GM18951 (cell line): ENCODE measurements at regions not wholly inside any gene's neighbourhood (a gene's known extent, or its start where the extent isn't known, plus 50 kb on each side); places are given as distances from the start of the nearest gene placed in this dataset.

Experiments
- POLR2A ChIP-seq: IDR thresholded peaks from 4 replicates; pipeline ENCODE4 v1.6.1; 2011; ENCODE audit warnings: mild to moderate bottlenecking; ENCODE audit not compliant: insufficient read length, insufficient read depth; ENCODE audit errors: extremely low read depth
- in situ Hi-C: fragments of 300-500 bp; cut with MboI; formaldehyde crosslinking; loops from one replicate; pipeline ENCODE4 v1.12.0; 2022; ENCODE audit warnings: low sequenced_read_pairs, mixed read lengths, inconsistent platforms; ENCODE audit not compliant: unreplicated experiment

- no peak for TF ChIP-seq POLR2A
- in situ Hi-C loops, result no loop called here
These were observed 228.8 kb upstream of the ADGRL2 start for GRCh38 chr1:81571946-81572345.

GRCh38 chr1:81569761-81570160 lies 231.0 kb upstream of the ADGRL2 start:
- in situ Hi-C loops, result no loop called here

GRCh38 chr1:81563632-81564031 lies 237.1 kb upstream of the ADGRL2 start:
- TF ChIP-seq POLR2A, result no peak
- in situ Hi-C loops, result no loop called here

More at GRCh38 chr1:81569761-81570160, 231.0 kb upstream of the ADGRL2 start:
- no peak for TF ChIP-seq POLR2A

- TF ChIP-seq POLR2A, result no peak
- in situ Hi-C loops, result no loop called here
These were observed 237.8 kb upstream of the ADGRL2 start for GRCh38 chr1:81562934-81563333.

DNA sequence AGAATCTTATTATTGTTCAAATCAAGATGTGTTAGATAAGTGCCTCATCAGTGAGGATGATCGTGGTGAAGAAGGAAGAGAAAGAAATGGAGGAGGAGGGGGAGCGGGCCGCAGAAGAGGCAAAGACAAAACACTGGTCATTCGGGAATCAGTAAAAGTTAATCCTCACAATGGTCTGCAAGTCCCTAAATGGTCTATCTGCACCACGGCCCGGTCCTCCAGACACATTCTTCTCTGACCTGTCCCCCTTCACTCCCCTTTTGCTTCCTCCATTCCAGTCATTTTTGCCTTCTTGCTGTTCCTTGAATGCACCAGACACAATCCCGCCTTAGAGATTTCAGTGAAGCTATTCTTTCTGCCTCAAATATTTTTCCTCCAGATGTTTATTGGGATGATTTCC lies 240.1 kb upstream of the ADGRL2 start:
- no peak for TF ChIP-seq POLR2A
- in situ Hi-C loops, result no loop called here

DNA sequence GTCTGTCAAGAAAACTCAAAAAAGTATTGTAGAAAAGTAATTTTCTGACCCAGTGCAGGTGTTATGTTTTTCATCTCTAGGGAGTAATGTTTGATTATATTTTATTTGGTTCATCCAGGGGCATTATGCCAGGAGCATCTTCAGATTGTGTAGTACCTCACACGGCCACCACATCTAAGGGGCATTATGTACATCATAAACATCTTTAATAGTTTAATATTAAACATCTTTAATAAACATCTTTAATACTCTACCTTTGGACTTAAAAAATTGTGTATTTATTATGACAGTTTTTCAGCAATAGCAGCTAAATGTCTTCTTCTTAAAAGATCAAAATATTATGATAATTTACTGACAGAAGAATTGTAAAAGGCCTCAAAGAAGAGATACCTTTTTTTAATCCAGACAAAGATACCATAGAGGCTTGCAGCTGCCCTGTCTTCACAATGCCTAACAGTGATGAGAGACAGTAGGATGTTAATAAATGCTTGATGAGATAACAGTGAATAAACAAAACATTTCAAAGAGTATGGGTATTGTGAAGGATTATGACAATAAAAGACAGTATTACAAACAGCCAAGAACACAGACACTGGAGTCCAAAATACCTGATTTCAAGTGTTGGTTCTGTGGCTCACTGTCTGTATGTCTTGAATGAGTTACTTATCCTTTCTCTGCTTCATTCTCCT lies 240.9 kb upstream of the ADGRL2 start:
- in situ Hi-C loops, result no loop called here
- TF ChIP-seq POLR2A, result no peak

- in situ Hi-C loops, result no loop called here
- TF ChIP-seq POLR2A, result no peak
These were observed 242.2 kb upstream of the ADGRL2 start for GRCh38 chr1:81558291-81559076.

DNA sequence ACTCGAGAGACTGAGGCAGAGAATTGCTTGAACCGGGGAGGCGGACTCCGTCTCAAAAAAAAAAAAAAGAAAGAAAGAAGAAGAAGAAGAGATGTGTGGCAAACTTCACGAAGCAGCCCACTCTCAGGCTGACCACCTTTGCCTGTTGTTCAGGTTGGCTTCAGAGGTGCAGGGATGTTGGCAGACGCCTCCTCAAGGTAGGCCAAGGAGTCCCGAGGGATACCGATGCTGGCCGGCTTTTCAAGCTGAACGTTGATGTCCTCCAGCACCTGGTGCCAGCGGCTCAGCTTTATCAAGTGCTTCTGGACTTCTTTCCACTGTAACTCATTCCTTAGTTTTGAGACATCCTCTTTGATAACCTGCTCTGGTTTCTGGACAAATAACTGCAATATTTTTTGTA lies 243.8 kb upstream of the ADGRL2 start:
- in situ Hi-C loops, result no loop called here
- TF ChIP-seq POLR2A, result no peak

DNA sequence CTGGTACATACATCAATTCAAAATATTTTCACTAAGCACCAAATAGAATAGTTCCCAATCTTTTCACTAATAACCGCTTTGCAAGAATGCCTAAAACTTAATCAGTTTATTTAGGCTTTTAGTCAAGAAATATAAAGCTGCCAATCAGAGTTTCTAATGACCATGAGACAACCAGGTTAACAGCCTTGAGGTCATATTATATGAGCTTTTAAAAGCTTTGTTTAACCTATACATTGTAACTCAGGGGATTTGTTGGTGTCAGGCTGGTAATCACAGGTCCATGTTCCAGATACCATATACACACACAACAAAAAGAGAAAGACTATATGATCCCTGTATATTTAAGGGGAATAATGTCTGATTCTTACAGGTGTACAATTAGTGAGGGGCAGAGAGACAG lies 246.2 kb upstream of the ADGRL2 start:
- TF ChIP-seq POLR2A, result no peak
- in situ Hi-C loops, result no loop called here

GRCh38 chr1:81554108-81554507 lies 246.6 kb upstream of the ADGRL2 start:
- in situ Hi-C loops, result no loop called here
- no peak for TF ChIP-seq POLR2A

DNA sequence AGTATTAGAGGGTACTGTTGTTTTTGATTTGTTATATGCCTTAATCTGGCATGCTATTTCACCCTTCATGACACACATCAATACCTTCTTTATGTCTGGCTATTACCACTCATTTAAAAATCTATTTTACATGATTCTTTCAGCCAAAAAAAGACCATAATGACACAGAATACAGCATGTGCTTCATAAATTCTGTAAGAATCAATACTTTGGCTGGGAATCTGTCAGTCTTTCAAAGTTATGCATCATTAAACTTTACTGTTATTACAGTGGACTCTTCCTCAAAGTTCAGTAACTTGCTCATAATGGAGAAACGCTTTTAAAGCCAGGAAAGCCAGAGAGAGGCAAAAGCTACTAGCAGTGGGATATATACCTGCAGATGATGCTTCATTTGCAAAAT lies 247.2 kb upstream of the ADGRL2 start:
- in situ Hi-C loops, result no loop called here
- TF ChIP-seq POLR2A, result no peak

DNA sequence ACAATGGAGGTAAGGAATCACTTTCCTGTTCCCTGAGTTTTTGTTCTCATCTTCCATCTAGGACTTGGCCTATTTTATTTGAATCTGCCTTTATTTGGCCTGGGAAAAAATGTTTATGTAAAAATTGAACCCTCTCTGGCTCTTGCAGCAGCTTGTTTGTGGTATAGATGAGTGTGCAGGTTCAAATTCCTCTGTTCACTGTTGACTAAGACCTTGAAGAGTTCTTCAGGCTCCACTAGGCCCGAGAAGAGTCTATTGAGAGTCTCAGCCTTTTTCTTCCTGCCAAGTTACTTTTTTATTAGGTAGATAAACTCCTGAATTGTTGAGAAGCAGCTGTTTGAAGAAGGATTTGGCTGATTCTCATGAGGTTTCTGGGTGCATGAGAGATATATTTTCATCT lies 248.8 kb upstream of the ADGRL2 start:
- no peak for TF ChIP-seq POLR2A
- in situ Hi-C loops, result no loop called here

GRCh38 chr1:81550753-81551152 lies 250.0 kb upstream of the ADGRL2 start:
- in situ Hi-C loops, result no loop called here
- TF ChIP-seq POLR2A, result no peak

DNA sequence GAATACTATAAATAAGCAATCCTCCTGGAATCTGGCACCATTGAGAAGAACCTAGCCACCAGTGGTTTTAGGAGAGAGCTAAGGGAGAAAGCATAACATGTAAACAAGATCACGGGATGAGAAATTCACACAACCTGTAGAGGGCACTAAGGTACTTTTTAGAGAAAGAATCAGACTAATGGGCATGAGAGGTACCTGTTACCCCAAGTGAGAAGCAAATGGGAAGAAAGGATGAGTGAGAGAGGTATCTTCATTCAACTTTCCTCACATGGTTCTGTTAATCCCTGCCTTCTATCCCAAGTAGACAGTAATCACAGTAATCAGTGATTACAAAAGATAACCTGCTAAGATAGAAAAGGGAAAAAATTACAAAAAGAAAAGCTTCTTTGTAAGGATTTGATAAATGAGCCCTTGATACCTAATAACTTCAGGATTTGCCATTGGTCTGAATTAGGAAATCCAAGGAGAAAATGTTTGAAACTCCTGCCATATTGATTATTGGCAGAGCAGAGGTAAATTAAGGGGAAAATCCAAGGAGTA lies 251.1 kb upstream of the ADGRL2 start:
- no peak for TF ChIP-seq POLR2A
- in situ Hi-C loops, result no loop called here
